ENCODE measurements at regions not wholly inside any gene's neighbourhood (a gene's known extent, or its start where the extent isn't known, plus 50 kb on each side); places are given as distances from the start of the nearest gene placed in this dataset.

GRCh38 chr10:107732045-107732444 lies 567.5 kb upstream of the SORCS1 start:
- Mint-ChIP-seq H3K4me3 (no peak overlapping the region), H3K27me3 (ENCODE audit: low read depth) (no peaks in the 10 kb centered on the region)
- no peak for TF ChIP-seq CTCF (conservative IDR thresholded peaks at IDR 0.05)

GRCh38 chr10:107728807-107729206 lies 564.3 kb upstream of the SORCS1 start:
- no peak for DNase-seq (ENCODE audit: low read depth, low spot score)
- TF ChIP-seq CTCF (conservative IDR thresholded peaks at IDR 0.05), result no peak
- Mint-ChIP-seq H3K36me3 (ENCODE audit: low read depth) (no peaks in the 10 kb centered on the region), H3K27me3 (ENCODE audit: low read depth) (no peaks in the 10 kb centered on the region), H3K9me3 (peaks cover 3% of the 10 kb centered on the region), H3K27ac (ENCODE audit: unreplicated experiment) (no peak overlapping the region), H3K4me1 (no peaks in the 10 kb centered on the region), H3K4me3 (no peak overlapping the region)

More at GRCh38 chr10:107732045-107732444, 567.5 kb upstream of the SORCS1 start:
- no peak overlapping the region for H3K27ac Mint-ChIP-seq (ENCODE audit: unreplicated experiment)
- DNase-seq (ENCODE audit: low read depth, low spot score), result no peak
- no peaks in the 10 kb centered on the region for H3K36me3 Mint-ChIP-seq (ENCODE audit: low read depth)
- no peaks in the 10 kb centered on the region for H3K4me1 Mint-ChIP-seq
- H3K9me3 Mint-ChIP-seq, result peaks cover 5% of the 10 kb centered on the region

- no peak for DNase-seq (ENCODE audit: low read depth, low spot score)
- peaks cover 2% of the 10 kb centered on the region for H3K9me3 Mint-ChIP-seq
- no peaks in the 10 kb centered on the region for H3K27me3 Mint-ChIP-seq (ENCODE audit: low read depth)
- H3K4me3 Mint-ChIP-seq, result no peak overlapping the region
- no peak overlapping the region for H3K27ac Mint-ChIP-seq (ENCODE audit: unreplicated experiment)
- no peaks in the 10 kb centered on the region for H3K36me3 Mint-ChIP-seq (ENCODE audit: low read depth)
- no peak for TF ChIP-seq CTCF (conservative IDR thresholded peaks at IDR 0.05)
- H3K4me1 Mint-ChIP-seq, result no peaks in the 10 kb centered on the region
Observed at GRCh38 chr10:107727767-107728317, 563.3 kb upstream of the SORCS1 start.

DNA sequence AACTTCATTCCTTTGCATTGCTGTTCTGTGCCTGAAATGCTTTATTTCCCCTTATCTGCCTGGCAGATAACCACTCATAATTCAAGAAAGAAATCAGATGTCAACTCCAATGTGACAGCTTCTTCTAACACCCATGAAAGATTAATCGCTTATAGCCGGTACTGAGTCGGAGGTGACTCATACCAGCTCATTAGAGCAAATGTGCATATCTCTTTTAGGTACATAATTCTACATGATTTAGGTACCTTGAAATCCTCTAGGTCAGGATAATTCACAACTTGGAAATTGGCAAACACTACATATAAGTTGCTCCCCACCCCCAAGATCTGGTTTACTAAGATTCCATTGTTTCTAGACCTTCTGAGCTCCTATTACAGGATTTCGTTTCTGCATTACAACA lies 554.4 kb upstream of the SORCS1 start:
- no peaks in the 10 kb centered on the region for H3K4me1 Mint-ChIP-seq
- no peaks in the 10 kb centered on the region for H3K36me3 Mint-ChIP-seq (ENCODE audit: low read depth)
- no peak overlapping the region for H3K27ac Mint-ChIP-seq (ENCODE audit: unreplicated experiment)
- TF ChIP-seq CTCF (conservative IDR thresholded peaks at IDR 0.05), result no peak
- no peak for DNase-seq (ENCODE audit: low read depth, low spot score)
- H3K4me3 Mint-ChIP-seq, result no peak overlapping the region
- H3K27me3 Mint-ChIP-seq (ENCODE audit: low read depth), result no peaks in the 10 kb centered on the region
- peaks cover 2% of the 10 kb centered on the region for H3K9me3 Mint-ChIP-seq

GRCh38 chr10:107717046-107717445 lies 552.5 kb upstream of the SORCS1 start:
- Mint-ChIP-seq H3K4me1 (no peaks in the 10 kb centered on the region), H3K27me3 (ENCODE audit: low read depth) (no peaks in the 10 kb centered on the region), H3K36me3 (ENCODE audit: low read depth) (no peaks in the 10 kb centered on the region), H3K4me3 (no peak overlapping the region), H3K9me3 (no peaks in the 10 kb centered on the region), H3K27ac (ENCODE audit: unreplicated experiment) (no peak overlapping the region)
- TF ChIP-seq CTCF (conservative IDR thresholded peaks at IDR 0.05), result no peak
- DNase-seq (ENCODE audit: low read depth, low spot score), result no peak

All from neural crest cell (in vitro differentiated cells).